Nephron progenitor cell (in vitro differentiated cells): ENCODE measurements at regions not wholly inside any gene's neighbourhood (a gene's known extent, or its start where the extent isn't known, plus 50 kb on each side); places are given as distances from the start of the nearest gene placed in this dataset.

Experiments
- DNase-seq: peaks from one replicate; pipeline ENCODE4 v3.0.0; 2021
- H3K27ac Mint-ChIP-seq: 2 replicates; pipeline ENCODE4 v1.8.0; 2021; ENCODE audit warnings: mild to moderate bottlenecking, moderate library complexity, mixed read lengths
- H3K27me3 Mint-ChIP-seq: 2 replicates; pipeline ENCODE4 v1.8.0; 2021; ENCODE audit warnings: mild to moderate bottlenecking, low read depth, mixed read lengths; ENCODE audit not compliant: poor library complexity
- H3K36me3 Mint-ChIP-seq: 2 replicates; pipeline ENCODE4 v1.8.0; 2021; ENCODE audit warnings: low read depth, mixed read lengths
- H3K4me1 Mint-ChIP-seq: 2 replicates; pipeline ENCODE4 v1.8.0; 2021; ENCODE audit warnings: mixed read lengths
- H3K4me3 Mint-ChIP-seq: 2 replicates; pipeline ENCODE4 v1.8.0; 2021; ENCODE audit warnings: mild to moderate bottlenecking, moderate library complexity, mixed read lengths
- H3K9me3 Mint-ChIP-seq: 2 replicates; pipeline ENCODE4 v1.8.0; 2021; ENCODE audit warnings: mild to moderate bottlenecking, moderate library complexity, mixed read lengths
- TF ChIP-seq, protein P1 (sequence below): fragments of 200-600 bp; sonication (generic); IDR thresholded peaks from 2 replicates; pipeline ENCODE4 v1.5.0; 2021; ENCODE audit warnings: antibody characterized with exemption

DNA sequence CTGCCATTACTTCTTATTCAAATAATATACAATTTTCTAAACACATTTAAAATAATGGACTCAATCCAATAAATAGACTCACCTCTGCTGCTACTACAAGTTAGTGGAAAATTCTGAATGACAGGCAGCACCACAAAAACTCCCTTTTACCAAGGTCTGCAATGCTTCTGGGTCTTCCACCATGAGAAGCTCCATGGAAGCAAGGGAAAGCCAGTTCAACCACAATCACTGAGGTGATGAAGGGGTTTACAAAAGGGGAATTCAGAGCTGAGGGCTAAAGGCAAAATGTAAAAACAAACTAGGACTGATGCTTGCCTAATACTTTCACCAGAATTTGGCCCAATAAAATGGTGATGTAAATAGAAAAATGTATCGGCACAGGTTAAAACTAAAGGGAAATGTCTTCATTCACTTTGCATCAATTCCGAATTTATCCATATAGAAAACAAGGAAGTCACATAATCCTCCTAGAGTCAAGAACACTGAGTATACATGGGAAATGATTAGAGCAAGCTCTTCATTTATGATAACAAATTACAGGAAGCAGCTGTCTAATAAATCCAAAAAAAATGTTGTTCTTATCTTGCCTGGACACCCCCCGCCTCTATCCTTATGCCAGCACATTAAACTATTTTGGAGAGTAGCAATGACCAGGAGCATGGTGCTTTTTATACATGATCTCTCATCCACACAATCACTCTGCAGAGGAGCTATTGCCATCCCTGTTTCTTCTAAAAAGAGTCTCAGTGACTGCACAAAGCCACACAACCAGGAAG lies 66.3 kb upstream of the NFIB start:
- Mint-ChIP-seq H3K36me3 (no peaks in the 10 kb centered on the region), H3K4me1 (peaks cover 15% of the 10 kb centered on the region), H3K9me3 (no peaks in the 10 kb centered on the region), H3K27ac (no peak overlapping the region), H3K27me3 (peaks cover 8% of the 10 kb centered on the region), H3K4me3 (no peak overlapping the region)
- no peak for DNase-seq
- TF ChIP-seq, protein P1, sequence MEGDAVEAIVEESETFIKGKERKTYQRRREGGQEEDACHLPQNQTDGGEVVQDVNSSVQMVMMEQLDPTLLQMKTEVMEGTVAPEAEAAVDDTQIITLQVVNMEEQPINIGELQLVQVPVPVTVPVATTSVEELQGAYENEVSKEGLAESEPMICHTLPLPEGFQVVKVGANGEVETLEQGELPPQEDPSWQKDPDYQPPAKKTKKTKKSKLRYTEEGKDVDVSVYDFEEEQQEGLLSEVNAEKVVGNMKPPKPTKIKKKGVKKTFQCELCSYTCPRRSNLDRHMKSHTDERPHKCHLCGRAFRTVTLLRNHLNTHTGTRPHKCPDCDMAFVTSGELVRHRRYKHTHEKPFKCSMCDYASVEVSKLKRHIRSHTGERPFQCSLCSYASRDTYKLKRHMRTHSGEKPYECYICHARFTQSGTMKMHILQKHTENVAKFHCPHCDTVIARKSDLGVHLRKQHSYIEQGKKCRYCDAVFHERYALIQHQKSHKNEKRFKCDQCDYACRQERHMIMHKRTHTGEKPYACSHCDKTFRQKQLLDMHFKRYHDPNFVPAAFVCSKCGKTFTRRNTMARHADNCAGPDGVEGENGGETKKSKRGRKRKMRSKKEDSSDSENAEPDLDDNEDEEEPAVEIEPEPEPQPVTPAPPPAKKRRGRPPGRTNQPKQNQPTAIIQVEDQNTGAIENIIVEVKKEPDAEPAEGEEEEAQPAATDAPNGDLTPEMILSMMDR: no peak

DNA sequence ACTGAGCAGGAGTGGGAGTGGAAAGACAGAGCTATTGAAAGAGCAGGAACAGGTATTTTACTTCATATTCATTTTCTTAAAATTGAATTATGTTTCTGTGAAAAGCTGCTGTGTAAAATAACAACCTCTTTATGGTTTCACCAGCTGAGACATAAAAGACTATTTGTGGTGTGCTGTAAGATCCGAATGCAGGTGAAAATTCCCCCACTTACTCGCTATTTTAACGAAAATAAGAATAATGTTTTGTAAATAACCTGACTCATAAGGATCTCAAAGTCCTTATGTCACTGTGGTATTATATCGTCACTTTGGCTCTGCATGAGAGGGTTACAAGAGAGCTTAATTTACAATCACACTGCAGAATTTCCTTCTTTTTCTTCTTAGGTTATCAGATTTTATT lies 65.3 kb upstream of the NFIB start:
- H3K4me3 Mint-ChIP-seq: no peak overlapping the region
- TF ChIP-seq, protein P1: no peak
- peaks cover 8% of the 10 kb centered on the region for H3K27me3 Mint-ChIP-seq
- H3K4me1 Mint-ChIP-seq: peaks cover 9% of the 10 kb centered on the region
- H3K9me3 Mint-ChIP-seq: no peaks in the 10 kb centered on the region
- DNase-seq: no peak
- H3K27ac Mint-ChIP-seq: no peak overlapping the region
- H3K36me3 Mint-ChIP-seq: no peaks in the 10 kb centered on the region

DNA sequence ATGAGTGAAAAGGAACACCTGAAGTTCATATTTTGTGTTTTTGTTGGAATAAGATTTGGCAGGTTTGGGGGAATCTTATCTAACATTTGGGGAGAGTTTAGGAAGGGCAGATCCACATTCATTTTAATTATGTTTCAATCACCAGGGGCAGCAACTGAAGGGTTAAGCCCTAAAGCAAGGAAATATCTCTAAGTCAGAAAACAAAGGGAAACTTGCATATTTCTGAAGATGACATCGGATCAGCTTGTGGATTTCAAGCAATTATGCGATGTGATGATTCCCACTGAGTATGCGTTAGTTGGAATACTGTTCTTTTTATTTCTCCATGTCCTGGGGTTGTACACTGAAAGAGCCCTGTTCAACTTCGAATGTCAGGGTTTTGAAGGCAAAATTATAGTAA lies 59.8 kb upstream of the NFIB start:
- Mint-ChIP-seq H3K4me3 (no peak overlapping the region), H3K27ac (peak overlapping the region; percentile 61), H3K27me3 (peaks cover 2% of the 10 kb centered on the region), H3K36me3 (no peaks in the 10 kb centered on the region), H3K4me1 (peaks cover 14% of the 10 kb centered on the region), H3K9me3 (no peaks in the 10 kb centered on the region)
- DNase-seq: no peak
- TF ChIP-seq, protein P1: no peak

DNA sequence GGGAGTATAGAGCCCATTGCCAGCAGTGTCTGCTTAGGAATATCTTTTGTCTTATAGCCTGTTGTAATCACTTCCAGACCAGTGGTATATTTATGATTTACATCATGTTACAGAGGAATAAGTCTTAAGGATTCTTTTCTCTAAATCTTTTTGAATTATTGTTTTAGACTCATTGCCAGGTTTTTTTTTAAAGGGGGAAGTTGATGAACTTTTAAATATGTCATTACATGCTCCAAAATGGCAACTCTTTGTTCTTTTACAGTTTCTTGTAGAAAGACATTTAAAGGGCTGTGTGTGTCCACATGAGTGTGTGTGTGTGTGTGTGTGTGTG lies 59.4 kb upstream of the NFIB start:
- DNase-seq: no peak
- Mint-ChIP-seq H3K4me3 (no peak overlapping the region), H3K4me1 (peaks cover 14% of the 10 kb centered on the region), H3K27me3 (no peaks in the 10 kb centered on the region), H3K27ac (peak overlapping the region; percentile 61), H3K9me3 (no peaks in the 10 kb centered on the region), H3K36me3 (no peaks in the 10 kb centered on the region)
- TF ChIP-seq, protein P1: no peak

DNA sequence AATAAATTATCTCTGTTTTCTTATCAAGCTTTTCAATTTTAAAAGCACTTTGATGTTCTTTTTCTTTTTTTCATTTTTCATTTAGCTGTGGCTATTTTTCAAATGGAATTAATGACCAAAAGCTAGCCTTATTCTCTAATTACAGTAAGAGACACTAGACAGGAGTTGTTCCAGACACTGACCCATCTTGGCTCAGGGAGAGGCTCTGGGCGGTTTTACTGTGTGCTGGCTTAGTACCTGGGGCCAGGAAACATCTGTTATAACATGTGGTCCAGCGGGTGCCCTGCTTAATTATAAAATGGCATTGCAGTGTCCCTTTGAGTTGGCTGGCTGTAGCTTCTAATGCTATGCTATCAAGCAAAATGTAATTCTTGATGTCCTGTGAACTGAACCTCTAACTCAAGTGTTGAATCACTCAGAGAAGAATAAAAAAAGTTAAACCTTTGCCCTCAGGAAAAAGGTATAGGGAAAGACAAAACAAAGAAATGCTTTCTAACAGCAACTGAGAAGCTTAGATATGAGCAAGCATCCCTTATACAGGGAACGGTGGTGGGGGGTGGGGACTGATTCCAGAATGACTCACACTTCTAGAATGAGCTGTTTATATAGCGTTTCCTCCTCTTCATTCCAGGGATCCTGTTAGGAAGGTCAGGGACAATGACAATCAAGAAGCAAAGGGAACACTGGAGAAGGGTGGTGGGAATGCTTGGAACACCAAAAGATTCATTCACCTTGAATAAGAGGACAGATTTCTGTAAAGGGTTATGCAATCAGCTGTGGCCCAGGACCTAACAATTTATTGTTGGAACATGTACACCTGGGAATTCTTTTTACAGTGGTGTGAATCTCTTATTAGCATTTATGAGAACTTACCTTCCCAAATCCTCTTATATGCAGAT lies 58.7 kb upstream of the NFIB start:
- Mint-ChIP-seq H3K4me1 (peaks cover 14% of the 10 kb centered on the region), H3K27ac (peak overlapping the region; percentile 33), H3K9me3 (no peaks in the 10 kb centered on the region), H3K36me3 (no peaks in the 10 kb centered on the region), H3K27me3 (no peaks in the 10 kb centered on the region), H3K4me3 (no peak overlapping the region)
- DNase-seq: no peak
- TF ChIP-seq, protein P1: no peak
